IPS-NIHi11 (cell line): ENCODE measurements at regions not wholly inside any gene's neighbourhood (a gene's known extent, or its start where the extent isn't known, plus 50 kb on each side); places are given as distances from the start of the nearest gene placed in this dataset.

Source experiments
- DNase-seq: peaks from one replicate; pipeline ENCODE4 v3.0.0; 2012; ENCODE audit warnings: mixed read lengths, low spot score

GRCh38 chr3:5618170-5618569, 430.7 kb downstream of the EDEM1 start:
- DNase-seq, result no peak

- DNase-seq, result no peak
Observed at GRCh38 chr3:5630406-5630805, 442.9 kb downstream of the EDEM1 start.

GRCh38 chr3:5633960-5634359, 446.5 kb downstream of the EDEM1 start:
- no peak for DNase-seq

DNA sequence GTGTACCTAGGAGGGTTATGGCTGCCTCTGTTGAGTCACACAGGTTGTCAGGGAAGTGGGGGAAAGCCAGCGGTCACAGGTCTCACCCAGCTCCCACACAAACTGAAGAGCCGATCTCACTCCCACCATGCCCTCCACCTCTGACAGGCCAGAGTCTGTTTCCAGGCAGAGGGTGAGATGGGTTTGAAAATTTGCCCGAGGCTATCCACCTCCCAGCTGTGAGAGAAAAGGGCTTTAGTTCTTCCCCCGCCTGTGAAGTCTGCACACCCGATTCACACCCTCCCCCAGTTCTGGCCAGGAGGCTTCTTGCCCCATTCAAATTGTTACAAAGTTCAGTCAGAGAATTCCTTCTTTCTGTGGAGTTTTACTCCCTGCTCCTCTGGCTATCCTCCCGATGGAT, 446.9 kb downstream of the EDEM1 start:
- no peak for DNase-seq

DNA sequence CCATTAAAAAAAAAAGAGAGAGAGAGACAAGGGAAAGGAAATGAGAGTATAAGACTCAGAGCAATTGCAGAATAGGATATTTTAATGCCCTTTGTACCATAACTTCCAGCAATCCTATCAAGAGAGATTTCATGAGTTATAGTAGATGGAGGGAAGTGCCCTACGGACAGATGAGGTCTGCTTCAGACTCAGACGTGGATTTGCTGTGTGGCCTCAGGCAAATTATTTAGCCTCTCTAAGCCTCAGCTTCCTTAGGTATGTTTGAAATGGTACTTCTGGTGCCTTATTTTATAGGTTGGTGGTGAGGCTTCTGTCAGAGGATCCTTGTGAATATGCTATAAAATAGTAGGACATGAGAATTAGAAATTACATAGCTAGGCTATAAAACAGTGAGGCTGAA, 448.2 kb downstream of the EDEM1 start:
- no peak for DNase-seq

DNA sequence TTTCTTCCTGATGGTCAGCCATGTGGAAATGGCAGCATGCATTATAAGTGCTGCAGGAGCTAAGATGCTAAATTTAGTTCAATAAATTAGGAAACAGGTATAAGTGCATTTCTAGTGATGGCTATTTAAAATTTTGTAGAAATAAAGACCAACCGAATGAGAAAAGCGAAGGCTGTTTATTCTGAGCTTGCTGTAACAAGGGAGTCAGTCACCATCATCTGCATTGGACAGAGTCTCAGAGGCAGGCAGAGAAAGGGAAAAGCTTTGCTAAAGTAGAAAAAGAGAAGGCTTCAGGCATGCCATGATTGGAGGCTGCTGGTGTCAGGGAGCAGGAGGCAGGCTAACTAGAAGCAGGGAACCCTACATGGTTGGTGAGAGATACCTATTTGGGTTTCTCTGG, 451.0 kb downstream of the EDEM1 start:
- DNase-seq, result no peak

DNA sequence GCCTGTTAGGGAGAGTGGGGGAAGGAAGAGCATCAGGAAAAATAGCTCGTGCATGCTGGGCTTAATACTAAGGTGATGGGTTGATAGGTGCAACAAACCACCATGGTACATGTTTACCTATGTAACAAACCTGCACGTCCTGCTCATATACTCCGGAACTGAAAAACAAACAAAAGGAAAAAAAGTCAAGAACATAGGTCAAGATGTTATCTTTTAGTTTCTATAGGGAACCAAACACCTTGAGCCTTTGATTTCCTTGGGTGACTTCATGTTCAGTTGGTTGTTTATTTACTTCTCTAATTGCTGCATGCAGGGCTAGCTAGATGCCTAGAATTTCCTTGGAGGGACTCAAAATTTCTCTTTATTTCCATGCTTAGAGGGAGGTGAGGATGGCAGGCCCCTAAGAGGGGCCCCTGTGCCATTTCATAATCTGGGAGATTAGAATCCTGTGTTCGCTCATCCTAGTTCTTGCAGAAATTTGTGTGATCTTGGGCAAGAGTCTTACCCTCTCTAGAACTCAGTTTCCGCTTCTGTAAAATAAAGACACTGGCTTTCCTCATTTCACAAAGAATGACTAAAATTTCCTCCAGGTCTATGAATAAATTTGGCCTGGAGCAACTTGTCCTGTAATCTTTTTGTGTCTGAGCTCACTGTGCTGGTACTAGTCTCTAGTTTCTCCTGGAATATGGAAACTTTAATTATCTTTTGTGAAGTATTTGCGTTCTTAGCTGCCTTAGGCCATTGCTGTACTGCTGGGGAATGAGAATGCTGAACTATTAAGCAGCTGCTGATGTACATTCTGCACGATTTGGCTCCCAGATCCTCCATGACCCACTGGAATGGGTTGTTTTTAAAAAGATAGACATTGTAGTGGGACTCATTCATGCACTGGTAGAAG, 457.5 kb downstream of the EDEM1 start:
- DNase-seq, result no peak

GRCh38 chr3:5645692-5646410, 458.3 kb downstream of the EDEM1 start:
- DNase-seq, result no peak

- DNase-seq, result no peak
Observed at GRCh38 chr3:5650303-5650702, 462.8 kb downstream of the EDEM1 start.

GRCh38 chr3:5651351-5651750, 463.8 kb downstream of the EDEM1 start:
- DNase-seq, result no peak

GRCh38 chr3:5653426-5654143, 466.1 kb downstream of the EDEM1 start:
- DNase-seq, result no peak

DNA sequence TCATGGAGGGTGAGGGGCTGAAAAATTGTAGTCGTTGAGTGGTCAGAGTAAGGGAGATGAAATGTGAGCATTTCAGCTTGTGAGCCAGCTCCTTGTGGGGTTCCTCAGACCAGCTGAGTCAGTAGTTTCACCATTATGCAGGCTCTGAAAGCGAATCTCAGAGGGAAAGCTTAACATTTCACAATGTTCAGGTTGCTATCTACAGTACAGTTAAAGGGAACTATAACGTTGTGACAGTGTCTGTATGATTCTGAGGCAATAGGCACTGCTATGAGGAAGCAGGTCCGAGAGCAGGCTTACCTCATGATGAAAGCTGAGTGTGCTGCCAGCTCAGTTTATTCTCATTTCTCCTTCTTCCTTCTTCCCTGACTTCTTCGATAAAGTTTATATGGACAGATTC, 469.6 kb downstream of the EDEM1 start:
- DNase-seq, result no peak

GRCh38 chr3:5663601-5664000, 476.1 kb downstream of the EDEM1 start:
- DNase-seq, result no peak

DNA sequence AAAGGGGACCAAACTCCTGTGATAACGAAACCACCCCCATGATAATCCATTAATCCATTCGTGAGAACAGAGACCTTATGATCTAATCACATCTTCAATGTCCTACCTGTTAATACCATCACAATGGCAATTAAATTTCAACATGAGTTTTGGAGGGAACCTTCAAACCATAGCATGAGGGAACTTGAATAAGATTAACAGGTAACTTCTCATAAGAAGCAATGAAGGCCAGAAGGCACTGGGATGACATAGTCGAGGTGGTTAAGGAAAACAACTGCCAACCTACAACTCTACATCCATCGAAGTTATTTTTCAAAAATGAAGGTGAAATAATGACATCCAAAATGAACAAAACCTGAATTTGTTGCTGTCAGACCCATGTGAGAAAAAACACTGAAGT, 478.9 kb downstream of the EDEM1 start:
- no peak for DNase-seq

DNA sequence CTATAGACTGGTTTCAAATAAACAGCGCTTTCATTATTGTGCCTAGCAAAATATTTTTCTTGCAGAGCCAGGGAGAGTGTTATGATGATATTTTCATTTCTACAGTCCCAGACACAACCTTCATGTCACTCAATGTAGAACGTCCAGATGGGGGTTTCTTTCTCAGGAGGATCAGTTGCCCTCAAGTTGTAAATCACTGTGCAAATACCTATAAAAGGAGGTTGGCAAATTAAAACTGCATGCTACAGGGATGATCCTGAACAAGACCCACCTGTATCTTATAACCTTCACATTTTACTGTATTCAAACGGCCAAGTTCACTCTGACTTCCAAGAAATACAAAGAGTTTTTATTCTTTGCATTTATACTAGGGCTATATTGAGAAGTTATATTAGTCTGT, 486.0 kb downstream of the EDEM1 start:
- DNase-seq, result no peak

DNA sequence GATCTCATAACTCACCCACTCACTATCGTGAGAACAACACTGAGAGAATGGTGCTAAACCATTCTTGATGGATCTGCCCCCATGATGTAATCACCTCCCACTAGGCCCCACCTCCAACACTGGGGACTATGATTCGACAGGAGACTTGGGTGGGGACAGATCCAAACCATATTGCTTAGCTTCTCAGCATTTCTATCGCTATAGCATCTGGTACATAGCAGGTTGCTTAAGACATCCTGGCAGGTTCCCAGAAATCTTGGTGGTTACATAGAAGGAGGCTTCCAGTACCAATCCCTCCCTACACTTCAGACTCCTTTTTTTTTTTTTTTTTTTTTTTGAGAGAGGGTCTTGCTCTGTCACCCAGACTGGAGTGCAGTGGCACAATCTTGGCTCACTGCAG, 487.8 kb downstream of the EDEM1 start:
- no peak for DNase-seq

DNA sequence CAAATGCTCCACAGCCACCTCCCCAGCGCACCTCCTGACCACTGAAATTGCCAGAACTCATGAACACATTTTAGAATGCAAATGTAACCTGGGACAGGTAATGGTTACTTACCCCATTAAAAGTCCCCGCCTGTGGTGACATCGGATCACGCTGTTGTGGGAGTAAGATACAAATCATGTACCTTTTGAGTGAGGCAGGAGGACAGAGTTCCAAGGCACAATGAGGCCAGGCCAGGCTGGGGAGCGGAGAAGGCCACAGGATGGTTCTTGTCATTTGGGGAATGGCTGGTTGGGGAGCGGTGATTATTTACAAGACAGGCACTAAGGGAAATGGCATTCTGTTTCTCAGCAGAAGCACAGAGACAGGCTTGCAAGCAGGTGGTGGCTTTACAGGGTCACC, 490.0 kb downstream of the EDEM1 start:
- DNase-seq, result no peak

DNA sequence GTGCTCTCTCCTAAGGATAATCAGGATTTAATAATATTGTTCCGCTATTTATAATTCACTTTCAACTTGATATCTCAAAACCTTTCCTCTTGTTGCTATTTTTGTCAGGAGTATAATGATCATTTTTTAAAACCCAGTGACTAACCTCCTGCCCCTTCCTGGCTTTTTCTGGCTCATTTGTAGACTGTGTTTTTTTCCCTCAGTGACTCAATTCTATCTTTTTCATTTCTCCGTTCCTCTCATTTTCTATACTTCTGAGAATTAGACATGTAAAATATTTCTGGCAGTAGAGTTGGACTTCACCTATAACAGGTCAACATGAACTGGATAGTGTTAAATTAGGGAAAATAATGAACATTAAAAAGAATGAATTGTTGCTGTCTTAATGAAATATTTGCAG, 490.7 kb downstream of the EDEM1 start:
- no peak for DNase-seq

DNA sequence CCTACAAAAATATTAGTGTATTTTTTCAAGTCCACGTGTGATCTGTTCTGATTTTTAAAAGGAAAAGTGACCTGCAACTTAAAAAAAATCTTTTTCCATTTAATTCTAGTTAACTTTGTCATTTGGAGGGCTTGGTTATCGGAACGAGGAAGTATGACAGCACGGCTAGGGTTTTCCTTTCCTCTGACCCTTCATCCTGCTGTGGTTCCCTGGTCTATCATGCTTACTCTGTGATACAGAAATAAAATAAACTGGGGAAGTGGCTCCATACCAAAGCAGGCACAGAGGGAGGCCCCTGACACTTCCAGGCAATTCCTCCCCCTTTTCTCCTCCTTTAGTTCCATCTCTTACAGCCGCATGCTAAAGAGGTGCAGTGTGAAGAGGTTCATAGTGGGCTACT, 491.3 kb downstream of the EDEM1 start:
- DNase-seq, result no peak

GRCh38 chr3:5687230-5687629, 499.7 kb downstream of the EDEM1 start:
- DNase-seq, result no peak

DNA sequence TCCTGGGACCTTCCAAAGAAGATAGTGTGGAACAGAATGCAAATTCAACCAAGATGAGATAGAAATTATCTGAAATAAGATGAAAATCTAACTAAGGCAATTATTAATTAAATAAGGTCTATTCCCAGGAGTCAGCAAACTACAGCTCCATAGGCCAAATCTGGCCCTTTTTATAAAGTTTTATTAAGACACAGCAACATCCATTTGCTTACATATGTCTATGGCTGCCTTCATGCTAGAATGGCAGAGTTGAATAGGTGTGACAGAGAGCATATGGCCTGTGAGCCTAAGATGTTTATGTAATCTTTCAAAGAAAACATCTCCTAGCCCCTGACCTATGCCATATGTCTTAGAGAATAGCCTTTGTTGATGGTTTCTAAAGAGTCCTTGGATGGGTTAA, 503.0 kb downstream of the EDEM1 start:
- no peak for DNase-seq

DNA sequence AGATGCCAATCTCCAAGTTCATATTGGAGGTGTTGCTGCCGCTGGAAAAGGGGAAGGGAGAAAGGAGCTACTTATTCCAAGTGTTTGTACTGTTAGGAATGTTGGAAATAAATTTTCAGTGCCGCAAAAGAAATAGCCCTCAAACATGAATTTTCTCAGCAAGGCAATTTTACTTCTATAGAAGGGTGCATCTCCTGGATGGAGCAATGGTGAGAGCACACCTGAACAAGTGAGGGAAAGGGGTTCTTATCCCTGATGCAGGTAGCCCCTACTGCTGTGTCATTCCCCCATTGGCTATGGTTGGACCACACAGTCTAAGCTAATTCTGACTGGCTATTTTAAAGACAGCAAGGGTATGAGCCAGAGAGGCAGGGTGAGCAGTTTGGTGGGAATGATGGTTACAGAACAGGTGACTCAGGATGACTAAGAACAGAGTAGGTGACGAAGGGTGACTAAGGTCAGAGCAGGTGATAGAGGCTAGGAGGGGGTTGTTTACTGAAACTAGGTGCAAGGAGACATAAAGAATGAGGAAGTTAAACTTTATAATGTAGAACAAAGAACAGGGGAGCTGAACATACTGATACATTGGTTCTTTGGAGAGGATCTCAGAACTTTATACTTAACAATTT, 503.5 kb downstream of the EDEM1 start:
- no peak for DNase-seq
